NCI-H1694 treated with DMSO at 0.1 percent for 48 hours (cell line): ENCODE measurements at regions not wholly inside any gene's neighbourhood (a gene's known extent, or its start where the extent isn't known, plus 50 kb on each side); places are given as distances from the start of the nearest gene placed in this dataset.

Source experiments
- DNase-seq: peaks from one replicate; lab custom pipeline; 2025; lab: John Stamatoyannopoulos, UW

- DNase-seq = no peak
Observed at GRCh38 chr12:42961395-42961794, 371.8 kb upstream of the PRICKLE1 start.

- DNase-seq = no peak
Observed at GRCh38 chr12:42960087-42960527, 370.6 kb upstream of the PRICKLE1 start.

- DNase-seq = no peak
Observed at GRCh38 chr12:42958291-42958674, 368.7 kb upstream of the PRICKLE1 start.

GRCh38 chr12:42957561-42958290 lies 368.2 kb upstream of the PRICKLE1 start:
- DNase-seq = no peak

GRCh38 chr12:42957136-42957535 lies 367.6 kb upstream of the PRICKLE1 start:
- peak; percentile 13 for DNase-seq

DNA sequence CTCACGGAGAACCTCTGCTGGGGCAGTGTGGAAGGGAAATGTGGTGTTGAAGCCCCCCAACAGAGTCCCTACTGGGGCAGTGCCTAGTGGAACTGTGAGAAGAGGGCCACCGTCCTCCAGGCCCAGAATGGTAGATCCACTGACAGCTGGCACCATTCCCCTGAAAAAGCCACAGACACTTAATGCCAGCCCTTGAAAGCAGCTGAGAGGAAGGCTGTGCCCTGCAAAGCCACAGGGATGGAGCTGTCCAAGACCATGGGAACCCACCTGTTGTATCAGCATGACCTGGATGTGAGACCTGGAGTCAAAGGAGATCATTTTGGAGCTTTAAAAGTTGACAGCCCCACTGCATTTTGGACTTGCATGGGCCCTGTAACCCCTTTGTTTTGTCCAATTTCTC lies 363.5 kb upstream of the PRICKLE1 start:
- DNase-seq = no peak

DNA sequence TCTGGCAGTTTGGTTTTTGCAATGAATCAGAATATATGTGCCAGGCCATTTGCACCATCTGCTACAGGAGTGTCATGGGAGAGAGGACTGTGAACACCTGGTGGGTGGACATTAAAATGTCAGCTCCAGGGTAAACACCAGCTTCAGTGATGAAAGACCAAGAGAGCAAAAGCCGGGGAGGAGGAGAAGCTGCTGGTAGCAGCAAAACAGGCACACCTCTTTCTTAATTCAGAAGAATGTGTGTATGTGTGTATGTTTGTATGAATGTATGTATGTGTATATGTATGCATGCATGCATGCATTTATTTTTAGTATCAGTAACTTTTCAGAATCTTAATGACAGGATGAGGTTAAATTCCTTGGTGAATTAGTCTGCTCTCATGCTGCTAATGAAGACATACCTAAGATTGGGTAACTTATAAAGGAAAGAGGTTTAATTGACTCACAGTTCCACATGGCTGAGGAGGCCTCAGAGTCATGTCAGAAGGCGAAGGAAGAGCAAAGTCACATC lies 357.4 kb upstream of the PRICKLE1 start:
- no peak for DNase-seq

GRCh38 chr12:42945927-42946326 lies 356.4 kb upstream of the PRICKLE1 start:
- no peak for DNase-seq

- DNase-seq = no peak
Observed at GRCh38 chr12:42944516-42944915, 355.0 kb upstream of the PRICKLE1 start.

DNA sequence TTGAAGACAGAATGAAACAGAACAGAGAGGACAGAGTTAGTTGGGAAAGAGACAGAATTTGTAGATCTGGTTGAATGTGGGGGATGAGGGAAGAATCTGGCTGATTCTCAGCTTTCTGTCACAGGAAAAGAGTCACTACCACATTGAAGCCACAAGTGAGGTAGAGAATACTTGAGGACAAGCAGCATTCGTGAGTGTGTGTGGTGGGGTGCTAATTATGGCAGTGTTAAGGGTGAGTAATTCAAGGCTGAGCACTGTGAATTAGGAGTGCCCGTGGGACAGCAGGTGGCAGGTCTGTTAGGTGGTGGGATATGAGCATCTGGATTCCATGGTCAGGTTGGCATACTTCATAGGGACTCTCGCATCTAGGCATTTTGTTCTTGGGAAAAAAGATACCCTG lies 347.4 kb upstream of the PRICKLE1 start:
- DNase-seq = no peak

DNA sequence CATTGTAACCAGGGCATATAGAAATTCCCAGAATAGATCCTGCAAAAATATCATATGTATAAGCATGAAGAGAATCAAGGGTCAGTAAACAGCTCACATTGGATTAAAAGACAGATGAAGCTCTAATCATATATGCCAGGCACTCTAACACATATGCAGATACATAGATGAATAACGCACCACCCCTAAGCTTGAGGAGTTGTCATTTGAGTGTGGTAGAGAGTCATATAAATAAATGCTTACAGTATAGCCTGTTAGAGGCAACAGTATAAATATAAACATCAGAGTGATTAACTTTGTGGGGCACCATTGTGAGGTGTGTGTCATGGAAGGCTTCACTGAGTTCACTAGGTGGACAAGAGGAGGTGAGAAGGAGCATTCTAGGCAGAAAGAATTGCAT lies 346.7 kb upstream of the PRICKLE1 start:
- DNase-seq = no peak

DNA sequence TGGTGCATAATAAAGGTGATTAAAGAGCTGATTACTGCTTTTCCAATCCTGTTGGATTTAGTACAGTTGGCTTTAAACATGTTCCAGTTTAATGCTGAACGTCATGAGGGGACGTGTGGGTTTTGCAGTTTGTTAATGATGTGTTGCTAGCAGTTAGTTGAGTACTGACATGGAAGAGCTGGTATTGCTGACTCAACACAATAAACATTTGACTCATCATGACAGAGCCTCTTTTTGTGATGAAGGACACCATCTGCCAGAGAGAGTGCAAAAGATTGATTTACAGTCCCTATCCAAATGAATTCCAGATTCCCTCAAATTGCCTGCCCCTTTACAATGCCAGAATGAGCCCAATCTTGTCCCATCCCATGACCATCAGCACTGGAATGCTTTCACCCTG lies 346.2 kb upstream of the PRICKLE1 start:
- no peak for DNase-seq

DNA sequence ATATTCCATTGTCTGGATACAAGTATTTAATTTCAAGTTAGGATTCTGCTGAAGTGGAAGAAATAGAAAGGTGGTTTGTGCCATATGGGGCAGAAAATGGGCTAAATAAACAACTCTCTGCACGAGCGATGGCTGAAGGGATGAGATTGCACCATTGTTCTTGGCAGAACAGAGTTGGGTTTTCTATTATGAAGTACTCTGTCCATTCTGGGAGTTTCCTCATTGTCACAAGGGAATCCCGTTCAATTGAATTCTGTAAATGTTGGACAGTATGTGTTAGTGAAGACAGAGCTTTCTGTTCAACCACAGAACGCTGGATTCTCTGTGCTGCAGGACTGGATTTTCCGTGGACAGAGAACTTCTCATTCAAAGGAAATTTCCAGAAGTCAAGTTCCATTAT lies 345.5 kb upstream of the PRICKLE1 start:
- DNase-seq = no peak

DNA sequence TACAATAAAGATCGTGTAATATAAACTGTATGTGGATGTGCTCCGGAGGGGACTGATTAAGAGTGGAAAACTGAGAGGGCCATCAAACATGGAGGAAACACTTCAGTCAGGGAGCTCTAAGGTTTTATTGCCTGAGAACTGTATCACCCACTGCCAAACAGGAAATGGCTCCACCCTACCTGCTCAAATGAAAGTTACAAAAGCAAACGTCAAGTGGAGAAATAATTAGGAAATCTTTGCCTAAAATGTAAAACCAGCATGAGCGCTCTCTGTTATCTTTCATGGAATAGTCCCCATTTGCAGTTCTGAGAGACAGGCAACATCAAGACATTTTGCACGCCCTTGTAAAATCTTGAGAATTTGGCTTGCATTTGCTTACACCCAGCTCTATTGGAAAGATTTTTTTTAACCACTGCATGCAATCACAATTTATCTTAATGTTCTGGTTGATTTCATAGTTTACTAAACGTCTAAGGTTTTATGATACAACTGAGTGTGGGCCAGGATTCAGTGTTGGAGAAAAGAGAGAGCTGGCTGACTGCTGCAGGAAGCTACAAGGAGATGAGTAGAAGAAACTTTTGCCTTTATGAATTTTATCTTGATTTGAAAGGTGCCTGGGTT lies 344.0 kb upstream of the PRICKLE1 start:
- DNase-seq = no peak

DNA sequence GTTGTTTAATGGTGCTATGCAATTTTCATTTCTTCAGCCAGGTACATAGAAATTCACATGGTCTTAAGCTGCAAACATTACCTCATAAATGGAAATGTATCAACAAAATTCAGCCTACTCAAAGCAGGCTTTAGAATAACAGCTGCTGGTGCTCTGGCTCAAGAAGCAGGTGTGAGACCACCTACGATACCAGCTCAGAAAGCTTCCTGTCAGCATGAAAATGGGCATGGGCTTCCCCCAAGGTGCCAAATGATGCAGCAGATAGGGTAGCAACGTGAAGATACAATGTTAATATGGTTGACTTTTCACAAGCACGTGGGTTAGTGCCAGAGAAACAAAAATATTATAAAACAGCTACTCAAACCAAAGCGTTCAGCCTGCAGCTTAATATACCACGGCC lies 343.4 kb upstream of the PRICKLE1 start:
- no peak for DNase-seq

DNA sequence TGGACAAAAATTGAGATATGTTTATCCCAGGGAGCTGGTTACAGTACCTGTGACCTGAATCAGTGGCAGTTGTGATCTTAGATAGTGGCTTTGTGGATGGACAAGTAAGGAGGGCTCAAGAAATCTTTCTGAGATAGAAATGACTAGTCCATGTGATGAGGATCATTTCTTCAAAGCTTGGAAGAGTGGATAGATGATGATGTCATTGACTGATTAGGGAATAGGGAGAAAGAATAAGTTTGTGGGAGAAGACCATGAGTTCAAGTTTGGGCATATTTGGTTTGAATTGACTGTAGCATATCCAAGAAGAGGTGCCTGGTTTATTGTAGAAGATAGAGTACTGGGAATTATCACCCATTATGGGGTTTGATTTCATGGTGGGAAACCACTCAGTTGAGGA lies 336.7 kb upstream of the PRICKLE1 start:
- DNase-seq = no peak

GRCh38 chr12:42924482-42924881 lies 334.9 kb upstream of the PRICKLE1 start:
- no peak for DNase-seq

GRCh38 chr12:42923583-42923982 lies 334.0 kb upstream of the PRICKLE1 start:
- DNase-seq = no peak

- DNase-seq = no peak
Observed at GRCh38 chr12:42923156-42923555, 333.6 kb upstream of the PRICKLE1 start.

GRCh38 chr12:42922505-42922850 lies 332.9 kb upstream of the PRICKLE1 start:
- DNase-seq = no peak

DNA sequence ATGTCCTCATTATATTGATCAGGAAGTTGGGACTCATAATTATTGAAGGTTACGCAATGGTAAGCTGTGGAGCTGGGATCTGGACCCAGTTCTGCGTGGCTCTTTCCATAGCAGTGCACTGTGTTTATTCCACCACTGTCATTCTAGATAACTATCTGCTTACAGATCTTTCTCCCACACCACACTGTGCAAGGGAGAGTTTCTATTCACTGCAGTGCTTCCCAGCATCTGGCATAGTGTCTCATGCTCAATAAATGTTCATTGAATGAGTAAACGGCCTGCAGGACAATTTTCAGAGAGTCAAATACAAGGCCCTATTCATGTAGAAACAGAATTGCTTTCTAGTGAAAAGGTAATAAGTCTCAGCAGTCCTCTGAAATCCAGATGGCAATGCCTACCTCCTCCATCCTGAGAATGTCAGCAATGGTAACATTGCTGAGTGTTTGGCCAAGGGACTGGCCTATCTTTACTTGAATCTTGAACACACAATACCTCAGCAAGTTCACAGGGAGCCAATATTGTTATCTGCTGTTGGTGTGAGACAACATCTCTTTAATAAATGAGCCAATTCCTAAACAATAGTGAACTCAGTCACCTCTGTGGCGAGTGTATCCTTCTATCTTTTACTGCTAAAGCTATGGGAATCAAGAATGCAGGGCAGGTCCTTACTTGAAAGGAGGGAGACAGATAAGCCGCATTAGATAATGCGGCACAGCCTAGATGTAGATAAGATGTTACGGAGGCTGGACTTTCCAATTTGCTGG lies 332.4 kb upstream of the PRICKLE1 start:
- no peak for DNase-seq

DNA sequence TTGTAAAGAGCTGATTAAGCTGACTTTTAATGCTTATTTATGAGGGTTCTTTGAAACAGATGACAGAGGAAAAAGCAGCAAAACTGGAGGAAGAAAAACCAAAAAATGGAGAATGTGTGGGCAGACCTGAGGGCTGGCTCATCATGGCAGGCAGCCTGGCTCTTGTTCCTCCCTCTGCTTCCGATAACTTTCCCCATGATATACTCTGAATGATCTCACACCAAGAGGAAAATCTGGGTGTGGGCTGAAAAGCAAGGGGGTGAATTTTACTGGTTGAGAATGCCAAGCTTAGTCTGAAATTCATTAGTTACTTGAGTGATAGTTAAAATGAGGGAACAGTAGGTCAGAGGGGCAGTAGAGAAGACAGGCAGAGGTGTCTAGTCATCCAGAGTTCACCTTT lies 330.1 kb upstream of the PRICKLE1 start:
- no peak for DNase-seq

DNA sequence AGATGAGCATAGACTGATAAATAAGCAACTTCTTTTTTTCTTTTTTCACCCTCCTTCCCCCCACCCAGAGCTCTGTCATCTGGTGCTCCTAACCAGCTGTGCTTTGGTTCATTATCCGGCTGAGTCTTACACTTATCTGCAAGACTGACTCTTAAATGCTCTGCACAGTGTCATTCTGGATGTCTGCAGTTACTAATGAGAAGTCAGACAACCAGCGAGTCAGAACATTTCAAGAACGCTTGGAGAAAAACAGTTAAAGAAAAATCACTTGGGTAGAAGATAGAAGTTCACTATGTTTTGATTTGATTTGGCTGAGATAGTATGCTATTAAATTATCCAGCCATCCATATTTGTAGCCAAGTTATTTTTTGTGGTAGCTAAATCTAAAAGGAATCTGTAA lies 328.9 kb upstream of the PRICKLE1 start:
- no peak for DNase-seq
